ENCODE measurements at regions not wholly inside any gene's neighbourhood (a gene's known extent, or its start where the extent isn't known, plus 50 kb on each side); places are given as distances from the start of the nearest gene placed in this dataset.

DNA sequence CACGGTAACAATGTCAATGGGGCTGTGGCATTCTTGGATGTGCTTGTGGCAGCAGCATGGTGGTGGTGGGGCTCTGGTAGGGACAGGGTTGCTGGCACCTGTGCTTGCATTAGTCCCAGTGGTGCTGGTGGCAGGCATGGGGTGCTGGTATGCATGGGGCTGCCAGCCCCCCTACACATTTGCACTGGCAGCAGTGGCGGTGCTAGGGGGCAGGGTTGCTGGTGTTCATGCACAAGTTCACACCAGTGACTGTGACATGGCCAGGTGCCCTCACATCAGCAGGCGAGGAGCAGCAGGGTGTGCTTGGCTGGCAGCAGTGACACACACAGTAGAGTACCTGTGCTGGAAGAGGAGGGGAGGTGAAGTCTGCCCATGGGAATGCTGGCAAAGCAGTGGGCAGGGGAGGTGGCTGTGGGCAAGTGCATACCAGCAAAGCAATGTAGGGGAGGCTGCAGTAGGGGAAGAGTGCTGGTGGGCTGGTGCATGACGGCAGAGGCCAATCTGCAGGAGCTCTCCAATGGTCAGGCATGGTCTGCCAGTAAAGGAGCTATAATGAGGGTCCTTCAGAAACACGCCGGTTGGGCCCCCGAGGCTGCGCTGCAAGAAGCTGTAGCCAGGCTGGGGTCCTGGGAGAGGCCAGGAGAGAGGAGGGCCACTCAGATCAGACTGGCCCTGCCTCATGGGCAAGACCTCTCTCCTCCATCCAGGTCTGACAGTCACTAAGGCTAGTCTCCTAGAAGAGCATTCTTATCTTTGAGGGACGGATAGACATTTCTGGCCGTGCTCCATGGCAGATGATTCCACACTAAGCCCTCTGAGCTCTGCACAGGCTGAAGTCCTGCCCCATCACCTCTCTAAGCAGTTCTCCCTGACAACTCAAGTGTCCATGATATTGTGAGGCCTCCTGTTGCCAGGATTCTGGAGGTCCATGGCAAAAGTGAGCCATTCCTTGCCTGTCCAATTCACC, 406.4 kb downstream of the SEMA3D start:
- no peaks in the 10 kb centered on the region for H3K9me3 ChIP-seq (ENCODE audit: severe bottlenecking)
- no peaks in the 10 kb centered on the region for H3K36me3 ChIP-seq (ENCODE audit: low read depth)
- DNase-seq (ENCODE audit: low spot score) (no peak), ATAC-seq (ENCODE audit: low read depth) (no peak)
- TF ChIP-seq, protein P1, sequence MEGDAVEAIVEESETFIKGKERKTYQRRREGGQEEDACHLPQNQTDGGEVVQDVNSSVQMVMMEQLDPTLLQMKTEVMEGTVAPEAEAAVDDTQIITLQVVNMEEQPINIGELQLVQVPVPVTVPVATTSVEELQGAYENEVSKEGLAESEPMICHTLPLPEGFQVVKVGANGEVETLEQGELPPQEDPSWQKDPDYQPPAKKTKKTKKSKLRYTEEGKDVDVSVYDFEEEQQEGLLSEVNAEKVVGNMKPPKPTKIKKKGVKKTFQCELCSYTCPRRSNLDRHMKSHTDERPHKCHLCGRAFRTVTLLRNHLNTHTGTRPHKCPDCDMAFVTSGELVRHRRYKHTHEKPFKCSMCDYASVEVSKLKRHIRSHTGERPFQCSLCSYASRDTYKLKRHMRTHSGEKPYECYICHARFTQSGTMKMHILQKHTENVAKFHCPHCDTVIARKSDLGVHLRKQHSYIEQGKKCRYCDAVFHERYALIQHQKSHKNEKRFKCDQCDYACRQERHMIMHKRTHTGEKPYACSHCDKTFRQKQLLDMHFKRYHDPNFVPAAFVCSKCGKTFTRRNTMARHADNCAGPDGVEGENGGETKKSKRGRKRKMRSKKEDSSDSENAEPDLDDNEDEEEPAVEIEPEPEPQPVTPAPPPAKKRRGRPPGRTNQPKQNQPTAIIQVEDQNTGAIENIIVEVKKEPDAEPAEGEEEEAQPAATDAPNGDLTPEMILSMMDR (IDR thresholded peaks at IDR 0.05; ENCODE audit: poor library complexity, severe bottlenecking): no peak
- no peaks in the 10 kb centered on the region for H3K27me3 ChIP-seq (ENCODE audit: insufficient read depth, poor library complexity, severe bottlenecking)
- H3K27ac ChIP-seq (ENCODE audit: poor library complexity, severe bottlenecking): no peak overlapping the region
- no peak overlapping the region for H3K4me3 ChIP-seq (ENCODE audit: severe bottlenecking)
- no peaks in the 10 kb centered on the region for H3K4me1 ChIP-seq (ENCODE audit: insufficient read depth, poor library complexity, severe bottlenecking)

GRCh38 chr7:84757761-84758160, 429.1 kb downstream of the SEMA3D start:
- Histone ChIP-seq H3K4me1 (ENCODE audit: insufficient read depth, poor library complexity, severe bottlenecking) (no peaks in the 10 kb centered on the region), H3K4me3 (ENCODE audit: severe bottlenecking) (no peak overlapping the region), H3K9me3 (ENCODE audit: severe bottlenecking) (no peaks in the 10 kb centered on the region), H3K27me3 (ENCODE audit: insufficient read depth, poor library complexity, severe bottlenecking) (no peaks in the 10 kb centered on the region), H3K36me3 (ENCODE audit: low read depth) (no peaks in the 10 kb centered on the region), H3K27ac (ENCODE audit: poor library complexity, severe bottlenecking) (no peak overlapping the region)
- TF ChIP-seq, protein P1 (IDR thresholded peaks at IDR 0.05; ENCODE audit: poor library complexity, severe bottlenecking): no peak
- no peak for DNase-seq (ENCODE audit: low spot score)
- ATAC-seq (ENCODE audit: low read depth): no peak

DNA sequence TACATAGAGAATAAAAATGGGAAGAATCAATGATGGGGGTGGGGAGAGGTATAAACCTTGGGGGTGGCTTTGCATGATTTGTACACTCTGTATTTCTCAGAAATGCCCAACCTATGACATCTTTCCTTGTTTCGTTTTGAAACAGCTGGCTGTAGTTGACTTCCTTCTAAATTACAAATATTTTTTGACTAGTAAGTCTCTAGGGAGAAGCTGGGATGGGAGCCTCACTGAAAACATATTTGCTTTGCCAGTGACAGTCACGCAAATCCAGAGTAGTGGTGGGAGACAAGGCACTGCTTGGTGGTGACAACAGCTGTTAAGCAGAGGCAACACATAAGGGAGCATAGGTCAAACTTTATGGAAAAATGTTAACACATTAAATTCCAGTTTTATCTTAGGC, 440.5 kb downstream of the SEMA3D start:
- ATAC-seq (ENCODE audit: low read depth): no peak
- Histone ChIP-seq H3K4me3 (ENCODE audit: severe bottlenecking) (no peak overlapping the region), H3K27ac (ENCODE audit: poor library complexity, severe bottlenecking) (no peak overlapping the region), H3K9me3 (ENCODE audit: severe bottlenecking) (no peaks in the 10 kb centered on the region), H3K36me3 (ENCODE audit: low read depth) (no peaks in the 10 kb centered on the region), H3K4me1 (ENCODE audit: insufficient read depth, poor library complexity, severe bottlenecking) (no peaks in the 10 kb centered on the region), H3K27me3 (ENCODE audit: insufficient read depth, poor library complexity, severe bottlenecking) (no peaks in the 10 kb centered on the region)
- DNase-seq (ENCODE audit: low spot score): no peak
- TF ChIP-seq, protein P1 (IDR thresholded peaks at IDR 0.05; ENCODE audit: poor library complexity, severe bottlenecking): no peak

DNA sequence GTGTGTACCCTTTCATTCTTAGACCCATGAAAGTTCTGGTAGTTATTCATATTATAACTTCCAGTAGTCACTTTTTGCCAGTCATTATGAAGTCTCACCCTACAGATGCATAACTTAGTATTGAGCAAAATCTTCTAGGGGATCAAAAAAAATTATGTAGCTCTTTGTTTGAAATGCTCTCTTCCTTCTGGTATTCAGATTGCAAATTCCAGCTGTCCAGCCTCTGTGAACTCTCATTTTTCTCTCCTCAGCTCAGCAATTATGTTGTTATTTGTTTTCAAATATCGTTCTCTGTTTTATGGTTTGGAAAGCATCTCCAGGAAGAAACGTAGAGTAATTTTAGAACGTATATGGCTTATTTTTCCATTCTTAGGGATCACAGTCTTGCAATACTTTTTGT, 442.5 kb downstream of the SEMA3D start:
- H3K4me1 ChIP-seq (ENCODE audit: insufficient read depth, poor library complexity, severe bottlenecking): no peaks in the 10 kb centered on the region
- no peaks in the 10 kb centered on the region for H3K36me3 ChIP-seq (ENCODE audit: low read depth)
- TF ChIP-seq, protein P1 (IDR thresholded peaks at IDR 0.05; ENCODE audit: poor library complexity, severe bottlenecking): no peak
- no peak overlapping the region for H3K27ac ChIP-seq (ENCODE audit: poor library complexity, severe bottlenecking)
- H3K27me3 ChIP-seq (ENCODE audit: insufficient read depth, poor library complexity, severe bottlenecking): no peaks in the 10 kb centered on the region
- ATAC-seq (ENCODE audit: low read depth): no peak
- H3K9me3 ChIP-seq (ENCODE audit: severe bottlenecking): no peaks in the 10 kb centered on the region
- DNase-seq (ENCODE audit: low spot score): no peak
- H3K4me3 ChIP-seq (ENCODE audit: severe bottlenecking): no peak overlapping the region

All from RWPE2 (cell line).